GM12891 (cell line): ENCODE measurements at regions not wholly inside any gene's neighbourhood (a gene's known extent, or its start where the extent isn't known, plus 50 kb on each side); places are given as distances from the start of the nearest gene placed in this dataset.
"Not testable (repeated sequence)": the region's sequence is repeated elsewhere in the genome, so short reads cannot be mapped to it uniquely, and the experiment has no call there.

Experiments
- DNase-seq: peaks from one replicate; pipeline ENCODE4 v3.0.0; 2011; ENCODE audit warnings: low spot score; ENCODE audit not compliant: insufficient read length
- FAIRE-seq: peaks from 2 replicates; lab custom pipeline; 2011; peaks lifted over from hg19 to GRCh38; lab: Jason Lieb, UNC
- PAX5 ChIP-seq: IDR thresholded peaks from 2 replicates; pipeline ENCODE4 v1.6.1; 2011; ENCODE audit warnings: low read length, moderate library complexity, mild to moderate bottlenecking; ENCODE audit not compliant: insufficient read depth, severe bottlenecking
- POLR2A ChIP-seq: IDR thresholded peaks from 2 replicates; pipeline ENCODE4 v1.6.1; 2011; ENCODE audit warnings: low read depth, low read length, control low read depth
- POLR2AphosphoS5 ChIP-seq: IDR thresholded peaks from 2 replicates; pipeline ENCODE4 v1.6.1; 2011; ENCODE audit warnings: low read depth, low read length, control low read depth
- POU2F2 ChIP-seq: IDR thresholded peaks from 2 replicates; pipeline ENCODE4 v1.6.1; 2011; ENCODE audit warnings: low read depth, mild to moderate bottlenecking, control low read depth, low read length, moderate library complexity
- SPI1 ChIP-seq: IDR thresholded peaks from 2 replicates; pipeline ENCODE4 v1.6.1; 2011; ENCODE audit warnings: low read depth, low read length, control low read depth
- TAF1 ChIP-seq: IDR thresholded peaks from 2 replicates; pipeline ENCODE4 v1.6.1; 2011; ENCODE audit warnings: low read depth, low read length, control low read depth

GRCh38 chr1:189783456-189783855 lies 694.2 kb downstream of the BRINP3 start:
- FAIRE-seq: no peak
- no peak for DNase-seq
- TF ChIP-seq SPI1 (no peak), POU2F2 (no peak), TAF1 (no peak), PAX5 (no peak), POLR2A (no peak), POLR2AphosphoS5 (no peak)

- no peak for DNase-seq
- TF ChIP-seq PAX5 (no peak), POLR2A (no peak), POU2F2 (no peak), POLR2AphosphoS5 (no peak), SPI1 (no peak), TAF1 (no peak)
- FAIRE-seq: no peak
Measured at GRCh38 chr1:189786761-189787160, 690.9 kb downstream of the BRINP3 start.

- FAIRE-seq: no peak
Measured at GRCh38 chr1:189787201-189787600, 690.5 kb downstream of the BRINP3 start.

GRCh38 chr1:189790335-189790734 lies 687.3 kb downstream of the BRINP3 start:
- TF ChIP-seq TAF1: no peak
- no peak for TF ChIP-seq POLR2A
- TF ChIP-seq POU2F2: no peak
- no peak for DNase-seq
- no peak for FAIRE-seq

More at GRCh38 chr1:189787201-189787600, 690.5 kb downstream of the BRINP3 start:
- no peak for DNase-seq
- TF ChIP-seq POU2F2 (no peak), TAF1 (no peak), POLR2A (no peak), PAX5 (no peak), POLR2AphosphoS5 (no peak), SPI1 (no peak)

- FAIRE-seq: no peak
- TF ChIP-seq SPI1 (no peak), POU2F2 (no peak), TAF1 (no peak), POLR2AphosphoS5 (no peak), PAX5 (no peak), POLR2A (no peak)
- DNase-seq: no peak
Measured at GRCh38 chr1:189803364-189803763, 674.3 kb downstream of the BRINP3 start.

GRCh38 chr1:189804352-189804751 lies 673.3 kb downstream of the BRINP3 start:
- FAIRE-seq (no peak), DNase-seq (no peak)
- TF ChIP-seq PAX5 (no peak), POU2F2 (no peak), POLR2A (no peak), SPI1 (no peak), POLR2AphosphoS5 (no peak), TAF1 (no peak)

- TF ChIP-seq POLR2A: no peak
- TF ChIP-seq POU2F2: no peak
- TF ChIP-seq PAX5: no peak
- TF ChIP-seq TAF1: no peak
- no peak for TF ChIP-seq SPI1
- TF ChIP-seq POLR2AphosphoS5: no peak
- no peak for DNase-seq
- FAIRE-seq: no peak
Measured at GRCh38 chr1:189805735-189806134, 671.9 kb downstream of the BRINP3 start.

- not testable (repeated sequence) for DNase-seq, FAIRE-seq
Measured at GRCh38 chr1:189810639-189811038, 667.0 kb downstream of the BRINP3 start.

- no peak for FAIRE-seq
- TF ChIP-seq PAX5 (no peak), POU2F2 (no peak), POLR2A (no peak), POLR2AphosphoS5 (no peak), SPI1 (no peak), TAF1 (no peak)
- no peak for DNase-seq
Measured at GRCh38 chr1:189811960-189812359, 665.7 kb downstream of the BRINP3 start.

GRCh38 chr1:189816558-189816957 lies 661.1 kb downstream of the BRINP3 start:
- no peak for TF ChIP-seq TAF1
- TF ChIP-seq POLR2AphosphoS5: no peak
- no peak for TF ChIP-seq PAX5
- no peak for TF ChIP-seq POLR2A
- TF ChIP-seq POU2F2: no peak
- TF ChIP-seq SPI1: no peak
- FAIRE-seq (no peak), DNase-seq (no peak)
